Transverse colon (tissue), 4 donors: ENCODE measurements at regions not wholly inside any gene's neighbourhood (a gene's known extent, or its start where the extent isn't known, plus 50 kb on each side); places are given as distances from the start of the nearest gene placed in this dataset.
"Not testable (repeated sequence)": the region's sequence is repeated elsewhere in the genome, so short reads cannot be mapped to it uniquely, and the experiment has no call there.

Experiments used
- CTCF ChIP-seq, 5 experiments: fragments of 200-600 bp in 3 of 5; fragments of 450-650 bp in 2 of 5; sonication (generic) in 3 of 5; IDR thresholded peaks; 1 replicate in 2 of 5; 2 replicates in 3 of 5; pipeline ENCODE4 v1.5.1; 2016 to 2017; ENCODE audit warnings: antibody characterized with exemption in 5 of 5, inconsistent platforms in 3 of 5, mild to moderate bottlenecking in 2 of 5, moderate library complexity in 1 of 5
- POLR2A ChIP-seq: fragments of 450-650 bp; IDR thresholded peaks from one replicate; pipeline ENCODE4 v1.6.1; 2016; ENCODE audit warnings: antibody characterized with exemption, mild to moderate bottlenecking, moderate library complexity
- POLR2AphosphoS5 ChIP-seq, 3 donors: sonication (generic); formaldehyde crosslinking; IDR thresholded peaks; one replicate each; pipeline ENCODE4 v1.6.1; 2016; ENCODE audit warnings: antibody characterized with exemption in 3 of 3

- TF ChIP-seq CTCF (IDR thresholded peaks at IDR 0.05); POLR2A; POLR2AphosphoS5 (IDR thresholded peaks at IDR 0.05): not testable (repeated sequence)
Observed at GRCh38 chr20:29778033-29778432, 1479.4 kb upstream of the DEFB115 start.
